Left ventricle myocardium superior (tissue), 1 donor: ENCODE measurements at regions not wholly inside any gene's neighbourhood (a gene's known extent, or its start where the extent isn't known, plus 50 kb on each side); places are given as distances from the start of the nearest gene placed in this dataset.
"Not testable (repeated sequence)": the region's sequence is repeated elsewhere in the genome, so short reads cannot be mapped to it uniquely, and the experiment has no call there.

Experiments
- ATAC-seq: fragments of 200-7000 bp; cut with Tn5 transposase; one replicate; pipeline ENCODE4 v1.9.1; 2020; ENCODE audit warnings: mild to moderate bottlenecking, moderate library complexity
- DNase-seq: peaks from one replicate; pipeline ENCODE4 v3.0.0-alpha.2; 2020
- intact Hi-C: fragments of 100-400 bp; cut with micrococcal nuclease; formaldehyde crosslinking; loops from one replicate; pipeline ENCODE4 v1.11.0; 2022
- donor health status: DM: no; HTN: yes; CAD: no; lungs with severe emphysema.

GRCh38 chr12:13924286-13924685 lies 57.1 kb downstream of the GRIN2B start:
- ATAC-seq (no peak), DNase-seq (no peak)
- intact Hi-C loops = no loop called here

- ATAC-seq (no peak), DNase-seq (no peak)
- intact Hi-C loops = no loop called here
Measured at GRCh38 chr12:13918897-13919296, 62.5 kb downstream of the GRIN2B start.

- DNase-seq (no peak), ATAC-seq (no peak)
- intact Hi-C loops = no loop called here
Measured at GRCh38 chr12:13915096-13915495, 66.3 kb downstream of the GRIN2B start.

- ATAC-seq (no peak), DNase-seq (no peak)
- intact Hi-C loops = no loop called here
Measured at GRCh38 chr12:13913371-13913770, 68.0 kb downstream of the GRIN2B start.

- no peak for DNase-seq
- ATAC-seq = no peak
- intact Hi-C loops = no loop called here
Measured at GRCh38 chr12:13911756-13912554, 69.4 kb downstream of the GRIN2B start.

DNA sequence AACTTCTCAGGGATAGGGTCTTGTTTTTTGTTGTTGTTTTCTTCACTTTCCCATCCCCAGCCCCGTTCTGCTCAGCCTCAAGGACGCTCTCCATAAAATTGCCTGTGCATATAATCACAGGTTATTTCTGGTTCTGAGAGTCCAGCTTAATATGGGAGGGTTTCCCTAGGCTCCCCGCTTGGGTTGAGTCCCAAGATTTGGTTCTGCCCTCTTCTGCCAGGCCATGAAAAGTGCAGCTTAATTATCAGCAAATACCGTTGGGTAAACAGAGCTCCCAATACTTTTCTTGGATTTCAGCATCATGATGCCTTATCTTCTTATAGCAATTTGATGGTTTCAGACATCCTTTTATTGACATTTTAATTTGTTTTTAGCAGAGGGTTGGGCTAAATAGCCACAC lies 75.6 kb downstream of the GRIN2B start:
- ATAC-seq = no peak
- intact Hi-C loops = no loop called here

GRCh38 chr12:13900718-13901117 lies 80.7 kb downstream of the GRIN2B start:
- ATAC-seq (no peak), DNase-seq (no peak)
- intact Hi-C loops = no loop called here

More for the DNA sequence above, 75.6 kb downstream of the GRIN2B start:
- no peak for DNase-seq

- ATAC-seq, DNase-seq, intact Hi-C loops: not testable (repeated sequence)
Measured at GRCh38 chr12:13898387-13898786, 83.0 kb downstream of the GRIN2B start.

DNA sequence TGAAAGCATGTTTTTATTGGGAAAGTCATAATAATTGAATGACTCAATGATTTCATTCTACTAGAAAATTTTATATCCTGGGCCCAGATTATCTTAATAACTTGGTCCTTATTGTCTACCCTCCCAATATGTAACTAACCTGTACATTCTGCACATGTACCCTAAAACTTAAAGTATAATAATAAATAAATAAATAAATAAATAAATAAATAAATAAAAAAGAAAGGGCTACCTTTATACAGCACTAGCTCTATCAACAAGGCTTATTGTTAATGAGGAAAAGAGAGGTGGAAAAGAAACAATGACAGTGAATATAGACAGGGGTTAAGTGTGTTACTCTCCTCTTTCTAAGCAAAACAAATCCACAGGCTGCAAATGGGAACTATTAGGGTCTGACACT lies 83.6 kb downstream of the GRIN2B start:
- DNase-seq = no peak
- intact Hi-C loops = no loop called here
- no peak for ATAC-seq

DNA sequence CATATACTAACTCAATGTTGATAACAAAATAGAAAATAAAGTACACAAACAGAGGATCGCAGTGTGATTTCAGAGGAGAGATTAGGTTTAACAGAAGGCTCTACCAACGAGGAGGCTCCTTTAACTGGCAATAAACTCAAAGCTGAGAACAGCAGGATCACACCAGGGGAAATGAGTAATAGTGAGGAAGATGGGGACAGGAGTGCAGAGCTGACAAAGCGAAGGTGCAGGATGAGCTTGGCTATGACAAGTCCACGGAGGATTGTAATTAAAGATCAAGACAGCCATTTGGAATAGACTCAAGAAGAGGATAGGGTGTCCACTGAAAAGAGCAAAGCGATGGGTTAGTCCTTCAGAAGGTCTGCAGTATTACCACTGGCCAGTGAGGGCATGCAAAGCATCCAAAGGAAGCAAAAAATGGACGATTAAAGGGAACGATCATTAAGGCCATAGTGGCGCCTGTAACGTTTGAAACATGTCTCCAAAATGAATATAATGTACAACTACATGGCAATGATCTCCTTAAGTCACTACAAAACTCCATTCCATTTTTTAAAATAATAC lies 85.3 kb downstream of the GRIN2B start:
- ATAC-seq = no peak
- DNase-seq = no peak
- intact Hi-C loops = no loop called here

DNA sequence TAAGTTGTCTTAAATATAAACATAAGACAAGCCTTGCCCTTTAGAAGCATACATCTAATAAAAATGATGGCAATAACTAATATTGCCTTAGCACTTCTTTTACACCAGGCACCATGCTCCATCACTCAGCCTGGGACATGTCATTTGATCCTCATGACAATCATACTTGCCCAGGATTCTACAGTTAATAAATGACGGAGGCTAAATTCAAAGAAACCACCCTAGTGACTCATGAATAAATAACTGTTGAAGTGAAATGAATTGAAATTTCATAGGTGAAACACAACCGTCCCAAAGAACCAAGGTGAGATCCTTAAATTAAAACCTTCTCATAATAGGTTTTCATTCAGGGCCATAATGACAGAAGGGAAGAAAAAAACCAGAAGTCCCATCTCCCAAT lies 89.5 kb downstream of the GRIN2B start:
- intact Hi-C loops = no loop called here
- no peak for DNase-seq
- ATAC-seq = no peak

- intact Hi-C loops = no loop called here
- no peak for DNase-seq
- no peak for ATAC-seq
Measured at GRCh38 chr12:13890943-13891342, 90.5 kb downstream of the GRIN2B start.

DNA sequence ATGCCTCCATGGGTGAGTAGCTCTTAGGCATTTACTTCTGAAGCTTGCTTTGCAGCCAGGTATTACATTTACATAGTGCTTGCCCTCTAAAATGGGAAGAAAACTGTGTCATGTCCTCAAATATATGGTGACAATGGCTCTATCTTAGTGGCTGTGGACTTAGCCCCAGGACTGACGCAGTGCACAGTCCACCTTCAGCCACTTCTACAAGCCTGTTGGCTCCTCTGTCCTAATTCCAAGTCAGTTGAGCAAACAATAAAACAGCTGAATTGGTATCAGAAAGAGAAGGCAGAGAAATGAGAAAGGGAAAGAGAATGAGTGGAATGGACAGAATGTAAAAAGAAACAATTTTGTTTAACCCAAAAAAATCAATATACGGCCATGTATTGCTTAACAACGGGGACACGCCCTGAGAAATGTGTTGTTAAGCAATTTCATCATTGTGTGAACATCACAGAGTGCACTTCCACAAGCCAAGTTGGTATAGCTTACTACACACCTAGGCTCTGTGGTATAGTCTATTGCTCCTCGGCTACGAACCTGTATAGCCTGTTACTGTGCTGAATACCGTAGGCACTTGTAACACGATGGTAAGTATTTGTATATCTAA lies 93.5 kb downstream of the GRIN2B start:
- DNase-seq (no peak), ATAC-seq (no peak)
- intact Hi-C loops = no loop called here

GRCh38 chr12:13882176-13882575 lies 99.2 kb downstream of the GRIN2B start:
- DNase-seq (no peak), ATAC-seq (no peak)
- intact Hi-C loops = no loop called here

GRCh38 chr12:13880613-13881012 lies 100.8 kb downstream of the GRIN2B start:
- DNase-seq (no peak), ATAC-seq (no peak)
- intact Hi-C loops = no loop called here

GRCh38 chr12:13875744-13876143 lies 105.7 kb downstream of the GRIN2B start:
- ATAC-seq (no peak), DNase-seq (no peak)
- intact Hi-C loops = no loop called here

GRCh38 chr12:13870255-13870654 lies 111.1 kb downstream of the GRIN2B start:
- no peak for ATAC-seq
- intact Hi-C loops = no loop called here

DNA sequence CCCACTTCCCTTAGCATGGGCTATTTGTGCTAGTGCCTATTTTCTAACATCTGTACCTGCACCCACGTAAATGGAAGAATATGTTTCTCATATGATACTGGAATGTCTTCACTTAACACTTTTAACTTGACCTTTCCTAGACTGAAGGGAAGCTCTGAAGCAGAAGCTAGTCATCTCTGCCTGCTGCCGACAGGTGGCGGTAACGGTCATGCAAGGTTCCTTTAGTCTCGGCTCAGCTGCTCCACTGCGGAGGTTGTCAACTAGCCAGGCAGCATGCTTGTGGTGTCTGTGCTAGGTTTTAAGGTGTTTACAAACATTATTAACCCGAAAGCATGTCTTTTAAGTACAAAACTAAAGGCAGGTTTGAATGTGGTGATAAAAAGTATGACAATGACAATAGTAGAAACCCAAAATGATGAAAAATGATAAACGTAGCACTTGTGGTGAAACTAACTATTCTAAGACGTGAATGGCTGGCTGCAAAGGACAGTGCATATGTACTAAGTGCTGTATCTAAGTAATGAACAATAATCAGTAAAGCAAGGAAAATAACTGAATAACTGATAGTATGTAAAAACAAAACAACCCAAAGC lies 117.2 kb downstream of the GRIN2B start:
- intact Hi-C loops = loop anchor here (5.0 kb wide), 1 partner anchor 303 kb away; no protein-coding TSS in a partner anchor
- ATAC-seq (peak; percentile 70), DNase-seq (peak; percentile 82)

More at GRCh38 chr12:13870255-13870654, 111.1 kb downstream of the GRIN2B start:
- no peak for DNase-seq

DNA sequence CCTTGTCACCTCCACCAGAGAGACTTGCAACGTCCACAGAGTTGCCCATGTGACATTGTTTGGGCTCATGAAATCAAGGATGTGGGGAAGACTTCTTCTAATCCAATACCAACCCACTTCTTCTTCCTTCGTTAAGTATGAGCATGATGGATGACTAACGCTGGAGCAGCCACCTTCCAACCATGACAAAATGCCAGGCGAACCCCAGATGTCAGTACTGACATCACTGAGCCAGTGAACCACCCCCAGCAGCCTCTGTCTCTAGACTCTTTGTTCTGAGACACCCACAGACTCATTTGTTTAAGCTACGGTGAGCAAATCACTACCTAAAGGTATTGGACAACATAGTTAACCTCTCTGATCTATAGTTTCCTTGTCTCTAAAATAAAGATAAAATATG lies 123.7 kb downstream of the GRIN2B start:
- intact Hi-C loops = no loop called here
- no peak for ATAC-seq
- DNase-seq = no peak

- ATAC-seq (peak; percentile 26), DNase-seq (no peak)
- intact Hi-C loops = no loop called here
Measured at GRCh38 chr12:13853471-13853870, 127.9 kb downstream of the GRIN2B start.
